ENCODE measurements at regions not wholly inside any gene's neighbourhood (a gene's known extent, or its start where the extent isn't known, plus 50 kb on each side); places are given as distances from the start of the nearest gene placed in this dataset.

GRCh38 chr2:14143435-14143834, 489.1 kb upstream of the LRATD1 start:
- no peak for TF ChIP-seq RAD21 (IDR thresholded peaks at IDR 0.05; ENCODE audit: low read depth)
- TF ChIP-seq CREB1 (IDR thresholded peaks at IDR 0.05; ENCODE audit: low read depth), result no peak
- TF ChIP-seq, protein P1, sequence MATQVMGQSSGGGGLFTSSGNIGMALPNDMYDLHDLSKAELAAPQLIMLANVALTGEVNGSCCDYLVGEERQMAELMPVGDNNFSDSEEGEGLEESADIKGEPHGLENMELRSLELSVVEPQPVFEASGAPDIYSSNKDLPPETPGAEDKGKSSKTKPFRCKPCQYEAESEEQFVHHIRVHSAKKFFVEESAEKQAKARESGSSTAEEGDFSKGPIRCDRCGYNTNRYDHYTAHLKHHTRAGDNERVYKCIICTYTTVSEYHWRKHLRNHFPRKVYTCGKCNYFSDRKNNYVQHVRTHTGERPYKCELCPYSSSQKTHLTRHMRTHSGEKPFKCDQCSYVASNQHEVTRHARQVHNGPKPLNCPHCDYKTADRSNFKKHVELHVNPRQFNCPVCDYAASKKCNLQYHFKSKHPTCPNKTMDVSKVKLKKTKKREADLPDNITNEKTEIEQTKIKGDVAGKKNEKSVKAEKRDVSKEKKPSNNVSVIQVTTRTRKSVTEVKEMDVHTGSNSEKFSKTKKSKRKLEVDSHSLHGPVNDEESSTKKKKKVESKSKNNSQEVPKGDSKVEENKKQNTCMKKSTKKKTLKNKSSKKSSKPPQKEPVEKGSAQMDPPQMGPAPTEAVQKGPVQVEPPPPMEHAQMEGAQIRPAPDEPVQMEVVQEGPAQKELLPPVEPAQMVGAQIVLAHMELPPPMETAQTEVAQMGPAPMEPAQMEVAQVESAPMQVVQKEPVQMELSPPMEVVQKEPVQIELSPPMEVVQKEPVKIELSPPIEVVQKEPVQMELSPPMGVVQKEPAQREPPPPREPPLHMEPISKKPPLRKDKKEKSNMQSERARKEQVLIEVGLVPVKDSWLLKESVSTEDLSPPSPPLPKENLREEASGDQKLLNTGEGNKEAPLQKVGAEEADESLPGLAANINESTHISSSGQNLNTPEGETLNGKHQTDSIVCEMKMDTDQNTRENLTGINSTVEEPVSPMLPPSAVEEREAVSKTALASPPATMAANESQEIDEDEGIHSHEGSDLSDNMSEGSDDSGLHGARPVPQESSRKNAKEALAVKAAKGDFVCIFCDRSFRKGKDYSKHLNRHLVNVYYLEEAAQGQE (IDR thresholded peaks at IDR 0.05; ENCODE audit: low read depth), result no peak
- TF ChIP-seq TEAD4 (IDR thresholded peaks at IDR 0.05), result no peak
- TF ChIP-seq, protein P2, sequence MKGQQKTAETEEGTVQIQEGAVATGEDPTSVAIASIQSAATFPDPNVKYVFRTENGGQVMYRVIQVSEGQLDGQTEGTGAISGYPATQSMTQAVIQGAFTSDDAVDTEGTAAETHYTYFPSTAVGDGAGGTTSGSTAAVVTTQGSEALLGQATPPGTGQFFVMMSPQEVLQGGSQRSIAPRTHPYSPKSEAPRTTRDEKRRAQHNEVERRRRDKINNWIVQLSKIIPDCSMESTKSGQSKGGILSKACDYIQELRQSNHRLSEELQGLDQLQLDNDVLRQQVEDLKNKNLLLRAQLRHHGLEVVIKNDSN (IDR thresholded peaks at IDR 0.05), result no peak
- no peak for TF ChIP-seq MAX (IDR thresholded peaks at IDR 0.05)

Measured in Ishikawa (cell line).